Stimulated activated CD8-positive, alpha-beta memory T cell treated with anti-CD3 and anti-CD28 coated beads, Interleukin-12 subunit alpha, Interleukin-12 subunit beta, amount 100 ng/mL, for 4 hours (primary cell): ENCODE measurements at regions not wholly inside any gene's neighbourhood (a gene's known extent, or its start where the extent isn't known, plus 50 kb on each side); places are given as distances from the start of the nearest gene placed in this dataset.
"Not testable (repeated sequence)": the region's sequence is repeated elsewhere in the genome, so short reads cannot be mapped to it uniquely, and the experiment has no call there.

Experiments
- DNase-seq: peaks from one replicate; pipeline ENCODE4 v3.0.0-alpha.2; 2020; ENCODE audit warnings: low read depth

DNA sequence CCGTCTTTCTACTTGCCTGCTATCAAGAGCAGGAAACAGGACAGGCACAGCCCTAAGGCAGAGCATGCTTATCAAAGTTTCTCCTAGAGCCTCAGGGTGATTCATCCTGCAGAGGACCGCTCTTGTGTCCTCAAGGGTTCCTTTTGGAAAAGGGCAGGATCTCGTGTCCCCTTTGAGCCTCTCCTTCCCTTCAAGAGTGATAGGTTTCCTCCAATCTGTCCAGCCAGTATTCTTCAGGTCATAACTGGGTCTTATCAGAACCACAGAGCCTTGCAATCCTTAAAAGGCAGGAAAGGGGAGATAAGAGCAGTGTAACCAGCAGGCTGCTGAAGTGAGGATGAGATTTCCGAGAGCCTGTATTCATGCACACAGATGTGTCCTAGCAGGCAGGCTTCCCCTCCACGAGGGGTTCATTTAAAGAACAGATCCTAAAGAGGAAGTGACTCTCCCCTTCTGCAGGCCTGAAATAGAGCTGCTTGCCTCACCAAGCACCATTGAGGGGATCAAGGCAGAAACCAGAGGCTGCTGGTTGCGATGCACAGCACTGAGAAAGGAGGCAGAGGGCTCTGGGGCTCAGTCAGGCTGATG is 90.5 kb upstream of the SVIL start:
- DNase-seq, result no peak

DNA sequence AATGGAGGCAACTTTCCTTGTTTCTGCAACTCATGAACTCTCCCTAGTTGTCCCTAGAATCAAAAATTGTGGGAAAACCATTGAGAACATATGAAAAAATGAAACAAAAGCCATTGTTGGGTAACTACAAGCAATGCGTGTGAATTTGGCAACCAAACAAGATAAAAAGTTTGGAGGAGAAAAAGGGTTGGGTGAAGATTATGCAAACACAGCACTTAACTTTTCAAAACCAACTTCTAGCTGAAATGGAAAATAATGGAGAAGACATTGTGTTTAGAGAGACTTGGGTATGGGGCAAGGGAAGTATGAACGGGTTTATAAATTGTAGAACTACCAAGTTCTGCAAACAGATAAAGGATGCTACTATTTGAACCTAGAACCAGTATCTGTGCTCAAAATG is 89.0 kb upstream of the SVIL start:
- no peak for DNase-seq

DNA sequence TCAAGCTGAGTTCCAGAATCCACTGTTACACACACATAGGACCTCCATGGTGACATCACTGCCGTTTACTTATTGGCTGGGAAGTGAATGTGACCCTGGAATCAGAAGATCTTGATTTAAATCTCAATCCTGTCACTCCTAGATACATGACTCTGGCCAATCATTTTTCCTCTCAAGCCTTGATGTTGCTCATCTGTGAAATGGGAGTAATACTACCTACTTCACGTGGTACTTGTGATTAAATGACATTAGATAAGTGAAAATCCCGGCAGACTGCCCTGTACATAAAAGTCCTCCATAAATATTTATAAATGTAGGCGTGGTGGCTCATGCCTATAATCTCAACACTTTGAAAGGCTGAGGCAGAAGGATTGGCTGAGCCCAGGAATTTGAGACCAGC is 88.0 kb upstream of the SVIL start:
- DNase-seq, result no peak

DNA sequence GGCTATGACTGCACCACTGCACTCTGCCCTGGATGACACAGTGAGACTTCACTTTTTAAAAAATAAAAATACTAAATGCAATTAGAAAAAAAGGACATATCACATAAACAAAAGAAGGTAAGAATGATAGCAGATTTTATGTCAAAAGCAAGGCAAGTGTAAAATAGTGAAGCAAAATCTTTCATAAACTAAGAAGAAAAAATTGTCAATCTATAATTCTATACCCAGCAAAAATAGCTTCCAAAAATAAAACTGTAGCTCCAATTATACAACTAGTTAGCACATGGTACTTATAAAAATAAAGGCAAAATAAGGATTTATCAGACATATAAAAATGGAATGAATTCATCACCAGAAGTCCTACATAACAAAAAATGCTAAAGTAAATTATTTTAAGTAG is 85.4 kb upstream of the SVIL start:
- no peak for DNase-seq

DNA sequence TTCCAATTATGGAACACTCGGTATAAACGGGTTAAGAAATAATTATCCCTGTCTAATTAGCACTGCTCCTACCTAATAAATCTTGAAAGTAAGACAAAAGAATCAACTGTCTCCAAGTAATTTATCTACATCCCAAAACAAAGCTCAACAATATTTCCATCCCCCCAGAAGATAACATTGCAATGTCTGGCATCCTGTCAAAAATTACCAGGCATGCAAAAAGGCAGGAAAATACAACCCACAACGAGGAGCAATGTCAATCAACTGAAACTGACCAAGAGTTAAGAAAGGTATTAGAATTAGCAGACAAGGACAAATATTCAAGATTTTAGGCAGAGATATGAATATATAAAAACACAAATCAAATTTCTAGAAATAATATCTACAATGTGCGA is 84.5 kb upstream of the SVIL start:
- DNase-seq, result no peak

DNA sequence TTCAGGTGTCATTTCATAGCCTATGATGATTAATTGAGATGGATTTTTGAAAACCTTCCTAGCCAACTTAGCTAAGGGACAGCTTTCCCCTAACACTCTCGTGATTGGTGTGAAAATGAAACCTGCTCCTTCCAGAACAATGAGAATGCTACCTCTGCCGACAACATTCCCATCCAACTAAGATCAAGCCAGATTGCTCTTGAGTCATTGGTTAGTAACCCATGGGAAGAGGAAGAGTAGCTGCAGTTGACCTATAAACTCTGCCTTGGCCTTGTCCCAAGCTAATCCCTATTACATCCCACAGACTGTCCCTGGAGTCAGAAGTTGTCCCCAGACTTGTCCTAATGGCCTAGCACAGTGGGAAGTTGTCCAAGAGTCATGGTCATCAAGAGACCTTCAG is 80.5 kb upstream of the SVIL start:
- no peak for DNase-seq

DNA sequence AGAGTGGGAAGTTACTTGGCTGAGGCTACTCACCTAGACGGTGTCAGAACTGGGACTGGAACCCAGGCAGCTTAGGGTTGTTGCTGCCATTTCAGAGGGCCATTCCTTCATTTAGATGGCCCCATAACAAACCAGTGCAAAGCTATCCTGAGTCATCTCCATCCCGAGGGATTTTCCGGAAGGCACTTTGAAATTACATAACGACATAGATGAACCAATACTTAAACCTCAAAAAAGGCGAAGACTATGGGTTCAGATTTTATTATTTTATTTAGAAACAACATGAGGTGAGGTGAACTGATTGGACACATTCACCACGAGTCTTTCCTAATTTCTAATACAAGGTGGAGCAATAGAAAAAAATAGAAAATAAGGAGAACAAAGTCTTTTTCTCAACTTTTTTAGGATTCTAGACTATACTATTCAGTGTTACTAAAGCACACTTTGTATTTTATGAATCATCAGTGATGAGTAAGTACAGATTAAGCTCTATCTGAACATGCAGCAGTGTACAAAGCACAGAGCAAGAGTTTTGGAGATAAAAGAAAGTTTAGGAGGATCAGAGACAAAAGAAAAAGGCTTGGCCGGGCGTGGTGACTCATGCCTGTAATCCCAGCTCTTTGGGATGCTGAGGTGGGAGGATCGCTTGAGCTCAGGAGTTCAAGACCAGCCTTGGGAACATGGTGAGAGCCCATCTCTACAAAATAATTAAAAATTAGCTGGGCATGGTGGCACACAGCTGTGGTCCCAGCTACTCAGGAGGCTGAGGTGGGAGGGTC is 79.5 kb upstream of the SVIL start:
- DNase-seq, result no peak

DNA sequence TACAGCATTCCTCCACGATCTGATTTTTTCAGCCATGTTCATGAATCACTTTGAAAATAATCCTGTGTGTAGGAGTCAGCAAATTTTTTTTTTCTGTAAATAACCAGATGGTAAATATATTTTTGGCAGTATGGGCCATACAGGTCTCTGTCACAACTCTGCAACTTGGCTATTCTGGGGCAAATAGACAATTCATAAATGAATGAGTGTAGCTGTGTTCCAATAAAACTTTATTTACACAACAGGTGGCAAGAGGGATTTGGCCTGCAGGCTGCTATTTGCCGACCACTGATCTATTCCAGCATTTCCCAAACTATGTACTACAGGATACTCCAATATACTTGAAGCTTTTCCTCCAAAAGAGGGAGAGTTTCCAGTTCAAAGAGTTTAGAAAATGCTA is 78.7 kb upstream of the SVIL start:
- DNase-seq, result no peak

DNA sequence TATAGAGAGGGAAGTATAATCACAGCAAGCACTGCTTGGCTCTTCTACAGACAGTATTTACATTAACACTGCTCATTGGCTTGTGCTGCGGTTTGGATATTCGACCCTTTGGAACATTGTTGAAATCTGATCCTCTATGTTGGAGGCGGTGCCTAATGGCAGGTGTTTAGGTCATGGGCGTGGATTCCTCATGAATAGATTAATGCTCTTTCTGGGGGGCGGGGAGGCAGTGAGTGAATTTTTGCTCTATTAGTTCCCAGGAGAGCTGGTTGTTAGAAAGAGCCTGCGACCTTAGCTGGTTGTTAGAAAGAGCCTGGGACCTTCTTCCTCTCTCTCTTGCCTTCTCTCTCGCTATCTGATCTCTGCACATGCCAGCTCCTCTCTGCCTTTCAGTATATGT is 77.3 kb upstream of the SVIL start:
- no peak for DNase-seq

DNA sequence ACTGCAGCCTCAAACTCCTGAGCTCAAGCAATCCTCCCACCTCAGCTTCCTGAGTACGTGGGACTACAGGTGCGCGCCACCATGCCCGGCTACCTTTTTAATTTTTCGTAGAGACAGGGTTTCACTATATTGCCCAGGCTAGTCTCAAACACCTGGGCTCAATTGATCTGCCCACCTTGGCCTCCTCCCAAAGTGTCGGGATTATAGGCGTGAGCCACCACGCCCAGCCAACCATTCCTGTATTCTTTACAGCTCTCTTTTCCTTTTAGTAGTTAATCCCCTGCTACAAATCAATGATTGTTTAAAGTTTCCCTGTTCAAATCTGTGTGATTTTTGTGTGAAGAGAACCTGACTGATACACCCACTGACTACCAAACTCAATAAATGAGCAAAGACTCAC is 75.4 kb upstream of the SVIL start:
- DNase-seq, result no peak

DNA sequence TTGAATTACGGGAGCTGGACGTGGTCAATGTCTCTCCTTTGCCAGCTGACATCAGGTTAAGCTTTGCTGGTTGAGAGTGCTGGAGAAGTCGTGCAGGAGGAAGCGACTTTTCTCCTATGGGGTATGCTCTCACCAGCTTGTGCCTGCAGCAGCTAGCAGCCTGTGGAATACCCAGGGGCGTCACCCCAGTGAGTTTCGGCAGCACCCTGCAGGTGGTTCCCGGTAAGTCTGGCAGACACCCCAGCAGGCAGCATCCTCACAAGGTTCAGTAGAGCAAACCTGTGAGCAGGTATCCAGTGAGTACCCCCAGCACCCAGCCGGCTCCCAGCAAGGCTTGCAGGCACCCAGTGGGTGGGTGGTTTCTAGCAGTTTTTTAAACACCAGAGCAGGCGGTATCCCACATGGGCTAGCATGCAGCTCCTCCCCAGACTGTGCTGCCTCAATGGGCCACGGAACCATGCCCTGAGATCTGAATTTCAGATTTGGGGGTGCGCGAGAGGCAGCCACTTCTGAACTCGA is 74.8 kb upstream of the SVIL start:
- DNase-seq, result no peak

DNA sequence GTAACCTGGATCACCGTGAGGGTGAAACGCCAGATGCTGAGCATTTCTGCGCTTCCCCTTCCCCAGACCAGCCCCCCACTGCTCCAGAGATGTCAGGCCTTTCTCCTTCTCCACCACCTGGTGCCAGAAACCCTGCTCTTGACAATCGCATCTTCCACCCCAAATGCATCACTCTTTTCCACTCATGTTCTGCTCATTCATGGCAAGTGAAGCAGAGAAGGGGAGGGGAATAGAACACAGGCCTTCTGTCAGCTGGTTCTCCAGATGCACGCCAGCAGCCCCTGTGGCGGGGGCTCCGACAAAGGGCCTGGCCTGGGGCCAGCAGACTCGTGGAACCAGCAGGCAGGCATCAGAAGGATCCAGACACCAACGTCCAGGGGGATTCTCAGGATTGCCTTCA is 68.5 kb upstream of the SVIL start:
- no peak for DNase-seq

DNA sequence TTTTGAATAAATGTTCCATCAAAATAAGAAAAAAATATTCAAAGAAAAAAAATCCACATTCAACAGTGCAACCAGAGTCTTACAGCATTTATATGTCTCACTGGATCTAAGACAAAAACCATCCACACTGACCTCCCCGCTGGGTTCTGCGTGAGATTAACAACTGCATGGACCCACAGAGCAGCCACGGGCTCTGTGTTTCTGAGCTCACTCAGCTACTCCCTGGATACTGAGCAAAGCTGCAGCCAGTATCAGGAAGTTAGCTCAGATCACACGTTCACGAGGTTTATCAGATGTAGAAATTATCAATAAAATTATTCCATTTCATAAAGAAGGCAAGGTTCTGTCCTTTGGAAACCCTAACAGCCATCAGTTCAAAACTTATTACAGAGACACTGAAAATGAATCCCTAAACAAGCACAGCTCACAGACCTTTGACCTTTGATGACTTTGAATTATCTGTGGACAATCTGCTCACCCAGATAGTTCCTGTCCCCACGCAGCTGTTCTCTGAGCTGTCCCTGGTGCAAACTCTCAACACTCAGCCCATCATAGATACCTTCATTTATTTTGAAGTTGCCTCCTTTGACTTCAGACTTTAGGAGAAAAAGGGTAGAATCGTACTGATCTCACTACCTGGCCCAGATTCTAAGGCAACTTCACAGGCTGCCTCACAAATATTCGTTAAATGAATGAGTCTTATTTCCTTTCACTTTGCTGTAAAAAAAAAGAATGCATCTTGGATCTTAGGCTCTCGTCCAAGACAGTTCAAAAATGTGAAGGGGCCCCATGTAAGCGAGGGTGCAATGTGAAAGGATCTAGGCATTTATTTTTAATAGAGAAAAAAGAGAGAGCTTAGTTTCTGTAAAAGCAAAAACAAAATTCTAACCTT is 67.7 kb upstream of the SVIL start:
- no peak for DNase-seq

DNA sequence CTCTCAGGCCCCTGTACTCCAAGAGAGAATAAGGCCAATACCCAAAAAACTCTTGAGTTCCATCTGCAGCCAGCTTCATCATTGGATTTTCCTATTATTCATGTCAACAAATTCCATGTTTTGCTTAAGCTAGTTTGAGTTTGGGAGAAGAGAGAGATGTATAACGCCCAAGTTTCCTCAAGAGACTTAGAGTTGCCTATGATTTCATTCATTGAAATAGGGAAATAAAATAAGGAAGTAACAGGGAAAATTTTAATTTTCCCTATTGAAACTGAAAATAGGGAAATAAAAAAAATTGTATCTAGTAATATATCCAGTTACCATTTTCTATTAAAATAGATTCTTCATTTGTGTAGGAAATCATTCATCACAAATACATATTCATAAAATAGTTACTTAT is 66.5 kb upstream of the SVIL start:
- DNase-seq, result no peak

DNA sequence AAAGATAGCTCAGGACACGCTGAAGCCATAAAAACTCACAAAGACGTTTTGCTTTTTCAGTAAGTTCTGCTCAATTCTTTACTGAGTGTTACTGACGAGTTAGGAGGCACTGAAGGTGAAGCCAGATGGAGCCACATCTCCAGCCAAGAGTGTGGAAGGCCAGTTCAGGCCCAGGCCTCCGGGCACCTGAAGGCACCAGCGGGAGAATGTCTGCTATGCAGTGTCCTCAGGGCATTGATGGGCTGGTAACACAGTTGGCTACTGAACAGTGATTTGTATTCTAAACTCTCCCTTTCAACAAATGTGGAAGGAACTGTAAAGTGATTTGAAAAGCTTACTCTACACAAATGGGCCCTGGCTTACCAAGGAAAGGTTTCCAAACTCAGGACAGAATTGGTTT is 64.8 kb upstream of the SVIL start:
- DNase-seq, result no peak

DNA sequence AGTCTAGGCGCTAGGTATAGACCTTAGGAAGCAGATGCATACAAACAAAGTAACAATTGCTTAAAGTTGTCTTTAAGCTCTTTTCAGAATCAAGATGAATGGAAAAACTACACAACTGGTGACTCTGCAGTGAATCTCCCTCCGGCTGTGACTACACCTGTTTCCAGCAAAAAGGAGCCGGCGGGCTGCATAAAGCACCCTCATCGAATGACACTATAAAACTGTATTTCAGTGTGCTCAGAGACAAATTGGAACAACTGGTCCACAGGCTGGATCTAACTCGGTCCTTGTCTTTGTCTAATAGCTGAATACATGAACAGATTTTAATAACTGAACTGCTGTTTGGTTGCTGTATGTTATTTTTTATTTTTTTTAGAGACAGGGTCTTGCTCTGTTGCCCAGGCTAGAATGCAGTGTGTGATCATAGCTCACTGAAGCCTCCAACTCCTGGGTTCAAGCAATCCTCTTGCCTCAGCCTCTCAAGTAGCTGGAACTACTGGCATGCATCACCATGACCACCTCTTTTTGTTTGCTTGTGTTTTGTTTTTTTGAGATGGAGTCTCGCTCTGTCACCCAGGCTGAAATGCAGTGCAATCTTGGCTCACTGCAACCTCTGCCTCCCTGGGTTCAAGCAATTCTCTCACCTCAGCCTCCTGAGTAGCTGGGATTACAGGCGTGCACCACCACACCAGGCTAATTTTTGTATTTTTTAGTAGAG is 64.2 kb upstream of the SVIL start:
- no peak for DNase-seq

DNA sequence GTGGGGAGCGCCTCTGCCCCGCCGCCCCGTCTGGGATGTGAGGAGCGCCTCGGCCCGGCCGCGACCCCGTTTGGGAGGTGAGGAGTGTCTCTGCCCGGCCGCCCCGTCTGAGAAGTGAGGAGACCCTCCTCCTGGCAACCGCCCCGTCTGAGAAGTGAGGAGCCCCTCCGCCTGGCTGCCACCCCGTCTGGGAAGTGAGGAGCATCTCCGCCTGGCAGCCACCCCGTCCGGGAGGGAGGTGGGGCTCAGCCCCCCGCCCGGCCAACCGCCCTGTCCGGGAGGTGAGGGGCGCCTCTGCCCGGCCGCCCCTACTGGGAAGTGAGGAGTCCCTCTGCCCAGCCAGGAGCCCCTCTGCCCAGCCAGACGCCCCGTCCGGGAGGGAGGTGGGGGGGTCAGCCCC is 61.8 kb upstream of the SVIL start:
- DNase-seq, result not testable (repeated sequence)

DNA sequence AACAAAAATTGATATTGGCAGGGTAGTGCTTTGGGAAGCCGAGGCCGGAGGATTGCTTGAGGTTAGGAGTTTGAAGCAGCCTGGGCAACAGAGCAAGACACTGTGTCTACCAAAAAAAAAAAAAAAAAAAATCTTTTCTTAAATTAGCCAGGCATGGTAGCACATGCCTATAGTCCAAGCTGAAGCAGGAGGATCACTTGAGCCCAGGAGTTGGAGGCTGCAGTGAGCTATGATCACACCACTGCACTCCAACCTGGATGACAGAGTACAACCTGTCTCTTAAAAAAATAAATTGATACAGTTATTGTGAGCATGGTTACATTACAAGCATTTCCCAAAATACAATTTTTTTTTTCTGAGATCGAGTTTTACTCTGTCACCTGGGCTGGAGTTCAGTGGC is 59.4 kb upstream of the SVIL start:
- no peak for DNase-seq

DNA sequence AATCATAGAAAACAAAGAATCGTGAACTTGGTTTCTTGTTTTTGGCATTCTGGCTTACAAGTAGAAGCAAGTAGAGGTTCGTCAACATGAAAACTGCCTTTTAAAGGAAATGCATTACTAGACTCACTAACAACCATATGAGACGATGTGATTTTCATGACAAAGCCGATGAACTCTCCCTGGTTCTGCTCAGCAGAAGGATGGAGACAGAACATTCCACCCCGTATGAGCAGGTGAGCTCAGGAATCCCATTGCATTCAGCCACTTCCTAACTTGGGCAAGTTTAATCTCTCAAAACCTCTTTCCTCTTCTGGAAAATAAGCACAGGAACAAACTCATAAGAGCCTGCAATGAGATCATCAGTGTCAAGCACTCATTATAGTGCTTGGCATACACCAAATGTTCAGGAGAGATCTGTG is 57.4 kb upstream of the SVIL start:
- DNase-seq, result no peak

DNA sequence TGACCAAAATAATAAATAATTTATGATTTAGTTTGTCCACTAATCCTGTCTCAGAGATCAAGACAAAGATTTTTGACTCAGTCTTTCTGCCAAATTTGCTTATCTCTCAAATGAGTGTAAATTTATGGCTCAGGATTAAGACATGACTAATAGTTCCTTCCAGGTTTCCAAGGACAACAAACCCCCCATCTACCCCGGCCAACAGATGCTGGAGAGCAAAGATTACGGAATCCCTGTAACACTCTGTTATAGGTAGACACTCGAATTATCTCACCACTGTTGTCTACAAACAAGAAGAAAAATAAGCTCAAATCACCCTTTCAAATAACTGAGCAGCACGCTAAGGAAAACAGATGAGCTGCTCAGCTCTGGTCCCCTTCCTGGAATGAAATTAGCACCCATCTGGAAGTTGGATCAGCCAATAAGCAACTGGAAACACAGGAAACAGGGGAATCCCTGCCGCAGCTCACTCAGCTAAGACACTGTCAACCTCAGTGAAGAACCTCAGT is 56.8 kb upstream of the SVIL start:
- DNase-seq, result no peak

DNA sequence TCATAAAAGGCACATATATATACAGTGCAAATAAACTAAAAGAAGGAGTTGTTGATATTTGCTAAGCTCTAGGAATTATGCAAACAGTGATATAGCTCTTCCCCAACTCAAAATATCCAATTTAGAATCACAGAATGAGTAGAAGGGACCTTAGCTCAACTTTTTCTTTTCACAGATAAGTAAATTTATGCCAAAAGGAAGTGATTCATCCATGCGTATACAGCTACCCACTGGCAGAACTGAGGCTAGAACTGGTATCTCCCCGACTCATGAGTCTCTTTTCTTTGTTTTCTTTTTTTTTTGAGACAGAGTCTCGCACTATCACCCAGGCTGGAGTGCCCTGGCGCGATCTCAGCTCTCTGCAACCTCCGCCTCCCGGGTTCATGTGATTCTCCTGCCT is 54.2 kb upstream of the SVIL start:
- DNase-seq, result no peak

DNA sequence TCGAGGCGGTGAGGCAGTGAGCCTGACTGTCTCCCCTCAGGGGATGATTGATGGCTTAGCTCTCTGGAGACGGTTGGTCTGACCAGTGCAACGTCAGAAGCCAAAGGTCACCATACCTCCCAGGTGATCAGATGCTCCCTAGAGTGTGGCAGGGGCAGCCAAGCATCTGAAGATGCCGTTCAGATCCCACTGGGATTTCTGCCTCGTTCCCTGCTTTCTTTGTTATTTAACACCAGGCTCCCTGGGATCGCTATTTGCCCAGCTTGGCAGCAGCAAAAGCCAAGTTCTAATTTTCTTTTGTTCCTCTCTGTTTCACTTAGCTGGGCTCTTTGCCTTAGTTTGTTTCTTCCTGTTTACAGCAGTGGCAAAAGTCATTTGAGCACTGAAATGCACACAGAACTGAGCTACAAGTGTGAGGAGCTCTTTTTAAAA is 53.5 kb upstream of the SVIL start:
- no peak for DNase-seq
